KOPT-K1 (cell line): ENCODE measurements at regions not wholly inside any gene's neighbourhood (a gene's known extent, or its start where the extent isn't known, plus 50 kb on each side); places are given as distances from the start of the nearest gene placed in this dataset.
"Not testable (repeated sequence)": the region's sequence is repeated elsewhere in the genome, so short reads cannot be mapped to it uniquely, and the experiment has no call there.

Experiments
- H3K27ac ChIP-seq: fragments of 200-600 bp; sonication (generic); 2 replicates; pipeline ENCODE4 v1.5.1; 2016; ENCODE audit warnings: antibody characterized with exemption, mild to moderate bottlenecking, low read depth, low read length; ENCODE audit not compliant: poor library complexity, severe bottlenecking
- H3K36me3 ChIP-seq: fragments of 200-600 bp; sonication (generic); 2 replicates; pipeline ENCODE4 v1.5.1; 2017; ENCODE audit warnings: antibody characterized with exemption, mild to moderate bottlenecking, low read length, moderate library complexity; ENCODE audit not compliant: insufficient read depth
- H3K9me3 ChIP-seq: fragments of 200-600 bp; sonication (generic); 2 replicates; pipeline ENCODE4 v1.5.1; 2017; ENCODE audit warnings: antibody characterized with exemption, low read length, mild to moderate bottlenecking; ENCODE audit not compliant: insufficient read depth, poor library complexity, severe bottlenecking

DNA sequence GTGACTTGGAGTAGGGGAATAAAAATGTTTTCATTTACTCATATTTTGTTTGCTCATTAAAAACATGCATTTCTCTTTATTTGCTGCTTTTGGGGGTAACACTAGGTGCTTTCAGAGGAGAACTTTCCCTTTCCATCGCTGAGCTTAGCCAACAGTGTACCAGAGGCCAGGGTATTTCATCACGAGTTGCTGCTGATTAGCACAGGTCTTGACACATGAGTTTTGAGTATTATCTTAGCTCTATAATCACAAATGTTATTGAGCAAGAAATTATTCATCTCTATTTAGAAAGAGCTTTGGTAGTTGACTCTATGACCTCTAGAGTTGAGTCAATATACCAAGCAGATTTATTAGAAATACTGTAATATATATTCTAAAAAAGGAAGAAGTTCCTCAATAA is 375.9 kb downstream of the NXPH1 start:
- Histone ChIP-seq H3K27ac (no peak overlapping the region), H3K9me3 (no peaks in the 10 kb centered on the region), H3K36me3 (no peaks in the 10 kb centered on the region)

DNA sequence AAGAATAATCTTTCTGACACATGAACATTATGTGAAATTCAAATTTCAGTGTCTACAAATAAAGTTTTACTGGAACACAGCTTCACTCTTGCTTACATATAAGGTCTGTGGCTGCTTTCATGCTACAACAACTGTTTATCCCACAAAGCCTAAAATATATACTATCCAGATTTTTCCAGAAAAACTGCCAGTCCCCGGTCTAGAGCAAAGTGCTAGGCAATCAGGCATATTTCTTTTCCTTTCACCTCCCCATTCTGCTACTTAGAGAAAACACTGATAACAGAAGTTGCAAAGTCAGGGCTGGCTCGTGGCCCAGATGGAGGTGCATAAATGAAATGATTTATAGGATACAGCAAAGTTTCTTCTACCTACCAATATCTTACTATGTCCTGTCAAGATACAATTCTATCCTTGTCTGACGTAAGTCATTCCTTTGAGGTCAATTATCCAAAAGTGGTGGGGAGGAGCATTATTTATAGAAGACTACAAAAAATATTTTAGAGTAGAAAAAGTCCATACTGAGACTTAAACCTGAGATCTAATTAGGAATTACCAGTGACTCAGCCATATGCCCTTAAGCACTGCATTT is 384.1 kb downstream of the NXPH1 start:
- no peak overlapping the region for H3K27ac ChIP-seq
- no peaks in the 10 kb centered on the region for H3K36me3 ChIP-seq
- no peaks in the 10 kb centered on the region for H3K9me3 ChIP-seq

DNA sequence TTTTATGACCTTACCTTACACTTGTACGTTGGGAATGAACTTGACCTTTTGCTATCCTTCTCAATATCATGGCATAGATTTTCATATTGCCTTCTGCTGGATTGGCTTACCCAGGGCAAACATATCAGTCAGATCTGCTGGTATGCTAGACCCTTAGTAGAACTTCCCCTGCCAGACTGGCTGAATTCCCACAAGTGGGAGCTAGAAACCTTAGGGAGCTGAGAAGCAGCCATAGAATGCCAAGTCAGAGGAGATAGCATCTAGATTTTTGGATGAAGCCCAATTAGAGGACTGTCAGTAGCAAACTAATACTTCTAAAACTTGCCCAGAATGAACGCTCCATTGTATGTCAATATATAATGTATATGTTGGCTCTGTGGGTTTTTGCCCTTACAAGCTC is 385.0 kb downstream of the NXPH1 start:
- Histone ChIP-seq H3K27ac (no peak overlapping the region), H3K9me3 (no peaks in the 10 kb centered on the region), H3K36me3 (no peaks in the 10 kb centered on the region)

DNA sequence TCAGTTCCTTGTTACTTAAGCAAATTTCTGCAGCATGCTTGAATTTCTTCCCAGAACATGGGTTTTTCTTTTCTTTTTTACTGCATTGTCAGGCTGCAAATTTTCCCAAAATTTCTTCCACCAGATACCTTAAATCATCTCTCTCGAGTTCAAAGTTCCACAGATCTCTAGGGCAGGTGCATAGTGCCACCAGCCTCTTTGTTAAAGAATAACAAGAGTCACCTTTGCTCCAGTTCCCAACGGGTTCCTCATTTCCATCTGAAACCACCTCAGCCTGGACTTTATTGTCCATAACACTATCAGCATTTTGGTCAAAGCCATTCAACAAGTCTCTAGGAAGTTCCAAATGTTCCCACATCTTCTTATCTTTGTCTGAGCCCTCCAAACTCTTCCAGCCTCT is 389.2 kb downstream of the NXPH1 start:
- Histone ChIP-seq H3K9me3 (no peaks in the 10 kb centered on the region), H3K27ac (no peak overlapping the region), H3K36me3 (no peaks in the 10 kb centered on the region)

DNA sequence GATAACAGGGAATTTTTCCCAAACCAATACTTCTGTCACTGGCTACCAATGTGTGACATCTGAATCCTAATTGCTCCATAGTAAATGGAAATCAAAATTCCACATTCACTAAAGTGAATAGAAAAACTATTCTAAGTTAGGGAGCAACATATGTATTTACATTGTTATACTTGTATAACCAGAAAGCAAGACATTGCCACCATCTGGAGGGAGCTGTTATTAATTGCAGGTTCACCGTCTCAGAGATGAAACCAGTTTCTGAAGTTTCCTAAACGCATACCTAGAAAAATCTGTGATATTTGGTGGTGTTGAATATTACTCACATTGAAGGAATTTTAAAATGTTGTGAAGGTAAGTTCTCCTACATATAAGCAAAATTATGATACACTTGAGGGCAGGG is 390.1 kb downstream of the NXPH1 start:
- Histone ChIP-seq H3K36me3 (no peaks in the 10 kb centered on the region), H3K27ac (no peak overlapping the region), H3K9me3 (no peaks in the 10 kb centered on the region)

DNA sequence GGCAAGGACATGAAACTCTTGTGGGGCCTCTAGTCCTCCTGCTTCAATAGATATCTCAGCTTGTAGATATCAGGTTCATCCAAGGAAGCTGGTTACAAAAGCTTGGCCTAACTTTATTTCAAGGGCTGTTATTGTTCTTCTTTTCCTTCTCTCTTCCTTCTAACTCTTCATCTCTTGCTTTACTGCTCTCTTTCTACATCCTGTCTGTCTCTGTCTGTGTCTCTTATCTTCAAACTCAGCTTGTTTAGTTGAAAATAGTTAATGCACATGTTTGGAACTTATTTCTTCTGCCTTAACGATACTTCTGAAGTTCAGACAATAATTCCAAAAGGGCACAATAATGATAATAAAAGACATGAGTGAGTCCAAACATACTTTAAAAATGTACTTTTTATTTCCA is 393.9 kb downstream of the NXPH1 start:
- Histone ChIP-seq H3K9me3 (no peaks in the 10 kb centered on the region), H3K27ac (no peak overlapping the region), H3K36me3 (no peaks in the 10 kb centered on the region)

DNA sequence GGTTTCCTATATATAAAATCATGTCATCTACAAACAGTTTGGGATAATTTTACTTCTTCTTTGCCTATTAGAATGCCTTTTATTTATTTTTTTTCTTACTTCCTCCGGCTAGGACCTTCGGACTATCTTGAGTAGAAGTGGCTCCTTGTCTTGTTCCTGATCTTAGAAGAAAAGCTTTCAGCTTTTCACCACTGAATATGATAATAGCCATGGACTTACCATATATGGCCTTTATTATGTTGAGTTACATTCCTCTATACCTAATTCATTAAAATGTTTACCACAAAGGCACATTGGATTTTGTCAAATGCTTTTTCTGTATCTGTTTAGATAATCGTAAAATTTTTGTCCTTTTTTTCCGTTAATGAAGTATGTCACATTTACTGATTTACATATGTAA is 395.7 kb downstream of the NXPH1 start:
- H3K27ac ChIP-seq, result no peak overlapping the region
- H3K9me3 ChIP-seq, result no peaks in the 10 kb centered on the region
- no peaks in the 10 kb centered on the region for H3K36me3 ChIP-seq

DNA sequence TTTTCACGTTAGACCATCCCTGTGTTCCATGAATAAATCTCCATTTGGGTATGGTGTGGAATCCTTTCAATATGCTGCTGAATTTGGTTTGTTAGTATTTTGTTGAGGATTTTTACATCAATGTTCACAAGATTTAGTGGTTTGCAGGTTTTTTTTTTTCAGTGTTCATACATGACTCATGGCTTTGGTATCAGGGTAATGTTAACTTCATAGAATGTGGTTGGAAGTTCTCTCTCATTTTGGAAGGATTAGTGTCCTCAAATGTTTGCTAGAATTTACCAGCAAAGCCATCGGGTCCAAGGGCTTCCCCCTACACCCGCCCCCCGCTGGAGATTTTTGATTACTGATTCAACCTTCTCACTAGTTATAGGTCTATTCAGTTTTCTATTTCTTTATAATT is 398.0 kb downstream of the NXPH1 start:
- H3K27ac ChIP-seq, result no peak overlapping the region
- no peaks in the 10 kb centered on the region for H3K9me3 ChIP-seq
- H3K36me3 ChIP-seq, result no peaks in the 10 kb centered on the region

DNA sequence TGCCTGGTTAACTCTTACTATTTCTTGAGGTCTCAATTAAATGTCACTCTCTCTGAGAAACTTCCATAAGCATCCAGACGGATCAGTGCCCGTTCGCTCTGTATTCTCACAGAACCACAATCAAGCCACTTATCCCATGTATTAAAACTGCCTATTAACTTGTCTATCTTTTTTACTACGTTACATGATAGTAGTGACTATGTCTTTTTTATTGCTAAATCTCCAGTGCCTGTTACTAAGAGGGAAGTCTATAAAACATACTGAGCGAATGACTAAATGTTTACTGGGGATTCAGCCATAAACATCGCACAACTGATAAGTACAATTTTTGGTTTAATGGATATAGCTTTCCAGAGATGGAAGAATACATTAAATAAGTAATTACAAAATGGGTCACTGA is 399.9 kb downstream of the NXPH1 start:
- Histone ChIP-seq H3K27ac (no peak overlapping the region), H3K36me3 (no peaks in the 10 kb centered on the region), H3K9me3 (no peaks in the 10 kb centered on the region)

DNA sequence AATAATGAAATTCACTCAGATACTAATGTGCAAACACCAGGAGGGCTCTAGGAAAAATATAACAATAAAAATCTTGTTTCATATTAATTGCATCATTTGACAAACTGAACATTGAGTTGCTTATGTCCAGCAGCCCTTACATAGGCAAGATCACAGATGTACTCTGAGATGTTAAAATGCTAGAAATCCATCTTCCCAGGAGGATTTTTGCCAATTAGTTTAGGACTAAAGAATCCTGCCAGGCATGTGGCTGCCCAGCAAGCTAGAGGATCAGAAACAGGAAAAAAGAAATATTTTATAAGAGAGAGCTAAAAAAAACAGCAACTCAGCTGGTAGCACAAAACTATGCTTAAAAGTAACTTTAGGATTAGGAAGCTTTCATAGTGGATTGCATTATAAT is 407.8 kb downstream of the NXPH1 start:
- H3K27ac ChIP-seq, result no peak overlapping the region
- no peaks in the 10 kb centered on the region for H3K9me3 ChIP-seq
- H3K36me3 ChIP-seq, result no peaks in the 10 kb centered on the region

DNA sequence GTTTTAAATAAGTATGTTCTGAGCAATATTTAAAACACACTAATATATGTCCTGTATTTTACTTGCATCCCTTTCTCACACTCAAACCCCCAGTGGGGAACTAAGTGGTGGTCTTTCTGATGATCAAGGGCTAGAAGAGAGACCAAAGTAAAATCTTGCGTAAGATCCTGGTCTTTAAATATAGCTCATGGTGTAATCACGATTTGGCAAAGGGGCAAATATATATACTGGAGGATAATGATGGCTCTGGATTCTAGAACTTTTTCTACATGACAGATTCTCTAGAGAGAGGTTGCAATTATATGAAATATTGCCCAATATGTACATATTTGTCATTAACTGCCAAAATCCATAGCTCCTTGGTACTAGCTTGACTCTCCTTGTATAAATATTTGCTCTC is 438.3 kb downstream of the NXPH1 start:
- H3K36me3 ChIP-seq, result no peaks in the 10 kb centered on the region
- H3K27ac ChIP-seq, result no peak overlapping the region
- H3K9me3 ChIP-seq, result no peaks in the 10 kb centered on the region

DNA sequence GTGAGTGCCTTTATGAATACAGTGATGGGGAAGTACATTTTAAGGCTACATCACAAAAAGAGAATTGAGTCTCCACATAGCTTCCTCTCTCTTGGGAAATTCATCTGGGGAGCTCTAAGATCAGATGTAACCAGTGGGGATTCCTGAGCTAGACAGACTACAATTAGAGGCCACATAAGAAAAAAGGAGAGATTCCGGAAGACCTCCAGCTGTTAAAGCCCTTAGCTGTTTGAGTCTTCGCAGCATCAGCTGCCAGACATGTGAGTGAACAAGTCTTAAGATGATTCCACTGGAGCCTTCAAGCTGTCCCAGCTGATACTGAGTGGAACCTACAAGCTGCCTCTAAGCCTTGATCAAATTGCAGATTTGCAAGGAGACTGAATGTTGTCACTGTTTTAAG is 448.5 kb downstream of the NXPH1 start:
- H3K36me3 ChIP-seq, result no peaks in the 10 kb centered on the region
- H3K9me3 ChIP-seq, result no peaks in the 10 kb centered on the region
- H3K27ac ChIP-seq, result no peak overlapping the region

DNA sequence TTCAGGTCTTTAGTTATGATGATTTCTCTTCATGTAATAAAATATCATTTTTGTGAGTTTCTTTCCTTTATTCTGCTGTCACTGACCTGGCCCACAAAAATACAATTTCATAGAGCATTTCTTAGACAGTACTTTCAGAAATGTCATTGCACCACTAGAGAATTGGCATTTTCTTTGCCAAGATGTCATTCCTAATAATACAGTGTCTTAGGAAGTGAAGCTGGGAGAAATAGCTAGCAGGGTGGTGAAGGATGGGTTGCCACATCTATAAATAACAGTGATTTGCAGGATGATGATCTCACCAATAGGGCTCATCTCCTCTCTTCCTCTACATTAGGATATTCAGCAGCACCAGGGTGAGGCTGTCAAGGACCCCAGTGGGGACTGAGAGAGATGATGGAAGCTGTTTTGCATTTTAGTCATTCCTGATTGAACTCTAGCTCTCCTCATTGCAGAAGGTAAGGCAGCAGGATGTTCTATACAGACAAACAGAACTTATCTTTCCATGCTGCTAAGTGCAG is 452.1 kb downstream of the NXPH1 start:
- Histone ChIP-seq H3K27ac (no peak overlapping the region), H3K36me3 (no peaks in the 10 kb centered on the region), H3K9me3 (no peaks in the 10 kb centered on the region)

DNA sequence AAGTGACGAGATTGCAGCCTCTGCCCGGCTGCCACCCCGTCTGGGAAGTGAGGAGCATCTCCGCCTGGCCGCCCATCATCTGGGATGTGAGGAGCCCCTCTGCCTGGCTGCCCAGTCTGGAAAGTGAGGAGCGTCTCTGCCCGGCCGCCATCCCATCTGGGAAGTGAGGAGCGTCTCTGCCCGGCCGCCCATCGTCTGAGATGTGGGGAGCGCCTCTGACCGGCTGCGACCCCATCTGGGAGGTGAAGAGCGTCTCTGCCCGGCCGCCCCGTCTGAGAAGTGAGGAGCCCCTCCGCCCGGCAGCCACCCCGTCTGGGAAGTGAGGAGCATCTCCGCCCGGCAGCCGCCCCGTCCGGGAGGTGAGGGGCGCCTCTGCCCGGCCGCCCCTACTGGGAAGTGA is 456.9 kb downstream of the NXPH1 start:
- not testable (repeated sequence) for H3K36me3 ChIP-seq, H3K9me3 ChIP-seq, H3K27ac ChIP-seq

DNA sequence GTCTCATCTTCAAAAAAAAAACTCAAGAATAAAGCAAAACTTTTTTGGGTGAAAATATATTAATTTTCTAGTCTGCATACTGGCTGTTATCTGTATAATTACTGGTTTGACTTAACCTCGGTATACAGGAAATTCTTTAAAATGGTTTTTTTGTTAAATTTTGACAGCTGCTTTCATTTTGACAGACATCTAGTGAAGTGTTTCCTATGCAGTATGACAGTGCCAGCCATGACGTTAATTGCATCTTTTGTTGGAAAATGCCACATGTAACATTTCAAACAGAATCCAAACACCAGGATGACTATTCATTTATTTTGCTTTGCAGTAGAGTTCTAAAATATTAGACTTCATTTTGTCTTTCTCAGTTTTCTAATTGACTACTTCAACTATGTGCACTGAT is 460.4 kb downstream of the NXPH1 start:
- Histone ChIP-seq H3K36me3 (no peaks in the 10 kb centered on the region), H3K9me3 (no peaks in the 10 kb centered on the region), H3K27ac (no peak overlapping the region)

DNA sequence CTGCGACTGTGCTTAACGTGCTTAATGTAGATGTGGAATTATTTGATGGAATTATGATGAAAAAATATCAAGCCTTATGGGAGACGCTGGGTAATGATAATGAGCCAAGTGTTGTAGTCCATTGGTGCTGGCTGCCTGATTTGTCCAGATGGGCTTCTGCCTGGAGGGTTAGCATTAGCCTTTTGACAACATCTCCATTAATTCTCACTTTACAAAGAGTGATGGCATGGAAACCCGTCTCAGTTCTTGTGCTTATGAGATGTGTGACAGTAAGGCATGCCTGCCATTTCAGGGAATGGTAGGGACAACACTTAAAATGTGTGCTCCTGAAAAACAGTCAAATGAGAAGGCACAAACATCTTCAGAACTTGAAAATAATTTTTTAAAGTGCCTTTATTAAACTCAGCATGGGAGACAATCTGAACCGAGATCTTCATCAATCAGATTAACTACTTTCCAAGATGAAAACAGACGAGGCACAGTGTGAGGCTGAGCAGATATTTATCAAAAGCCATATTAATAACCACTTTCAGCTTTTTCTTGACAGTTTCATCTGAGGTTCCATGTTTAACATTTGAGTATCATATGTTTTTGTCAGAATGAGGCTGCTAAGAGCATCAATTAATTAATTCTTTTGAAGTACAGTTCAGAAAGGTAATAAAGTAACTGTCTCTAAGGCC is 473.1 kb downstream of the NXPH1 start:
- H3K9me3 ChIP-seq, result no peaks in the 10 kb centered on the region
- H3K36me3 ChIP-seq, result no peaks in the 10 kb centered on the region
- no peak overlapping the region for H3K27ac ChIP-seq
